Left lobe of liver (tissue), 2 donors: ENCODE measurements at regions not wholly inside any gene's neighbourhood (a gene's known extent, or its start where the extent isn't known, plus 50 kb on each side); places are given as distances from the start of the nearest gene placed in this dataset.

Source experiments
- ATAC-seq: fragments of 200-7000 bp; cut with Tn5 transposase; one replicate; pipeline ENCODE4 v1.9.1; 2020; ENCODE audit warnings: mild to moderate bottlenecking, moderate library complexity
- DNase-seq: peaks from one replicate; pipeline ENCODE4 v3.0.0-alpha.2; 2020; ENCODE audit warnings: low spot score
- donor health status: DM: no; HTN: no; CAD: no; lungs with moderate emphysema.
- donor health status: DM: no; HTN: yes; CAD: no.

DNA sequence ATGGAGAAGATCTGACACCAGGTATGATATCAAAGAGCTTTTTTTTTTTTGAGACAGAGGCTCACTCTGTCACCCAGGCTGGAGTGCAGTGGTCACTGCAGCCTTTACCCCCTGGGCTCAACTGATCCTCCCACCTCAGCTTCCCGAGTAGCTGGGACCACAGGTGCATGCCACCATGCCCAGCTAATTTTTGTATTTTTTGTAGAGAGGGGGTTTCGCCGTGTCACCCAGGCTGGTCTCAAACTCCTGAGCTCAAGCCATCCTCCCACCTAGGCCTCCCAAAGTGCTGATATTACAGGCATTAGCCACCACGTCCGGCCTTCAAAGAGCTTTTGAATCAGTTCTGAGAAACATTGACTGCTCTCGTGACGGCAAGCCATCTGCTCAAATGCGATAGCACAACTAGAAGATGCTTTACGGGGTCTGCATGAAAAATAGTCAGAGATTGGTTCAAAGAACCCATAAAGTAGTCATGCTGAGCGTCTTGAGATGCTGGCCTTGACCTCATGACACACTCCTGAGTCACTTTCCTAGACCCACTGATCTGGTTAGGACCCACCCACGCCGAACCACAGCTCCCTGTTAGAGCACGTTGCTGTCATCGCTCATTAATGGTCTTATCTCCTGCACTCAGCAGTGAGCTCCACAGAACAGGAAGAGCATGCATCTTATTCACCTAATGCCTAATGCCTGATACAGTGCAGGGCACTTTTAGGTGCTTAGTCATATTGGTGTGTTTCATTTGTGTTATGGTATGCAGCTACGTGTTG is 57.0 kb upstream of the NR2F2 start:
- ATAC-seq: no peak

GRCh38 chr15:96274087-96274440 is 56.4 kb upstream of the NR2F2 start:
- no peak for ATAC-seq
- no peak for DNase-seq

More for the DNA sequence above, 57.0 kb upstream of the NR2F2 start:
- DNase-seq: no peak

DNA sequence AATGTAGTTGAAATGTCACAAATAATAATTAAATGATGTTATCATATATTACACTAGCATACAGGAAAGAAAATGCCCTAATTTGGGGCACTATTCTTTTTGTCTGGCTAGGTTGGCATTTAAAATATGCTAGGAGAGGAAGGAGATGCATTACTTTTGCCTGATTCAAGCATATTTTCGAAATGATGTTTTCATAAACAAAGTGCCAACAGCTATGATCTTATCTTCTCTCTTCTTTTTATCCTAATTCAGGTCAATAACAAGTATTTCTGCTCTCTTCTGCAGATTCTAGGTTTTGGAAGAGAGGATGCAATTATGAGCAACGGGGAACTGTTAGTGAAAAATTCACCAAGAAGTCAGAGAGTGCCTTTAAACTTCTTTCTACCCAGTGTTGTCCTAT is 55.8 kb upstream of the NR2F2 start:
- no peak for ATAC-seq
- no peak for DNase-seq

DNA sequence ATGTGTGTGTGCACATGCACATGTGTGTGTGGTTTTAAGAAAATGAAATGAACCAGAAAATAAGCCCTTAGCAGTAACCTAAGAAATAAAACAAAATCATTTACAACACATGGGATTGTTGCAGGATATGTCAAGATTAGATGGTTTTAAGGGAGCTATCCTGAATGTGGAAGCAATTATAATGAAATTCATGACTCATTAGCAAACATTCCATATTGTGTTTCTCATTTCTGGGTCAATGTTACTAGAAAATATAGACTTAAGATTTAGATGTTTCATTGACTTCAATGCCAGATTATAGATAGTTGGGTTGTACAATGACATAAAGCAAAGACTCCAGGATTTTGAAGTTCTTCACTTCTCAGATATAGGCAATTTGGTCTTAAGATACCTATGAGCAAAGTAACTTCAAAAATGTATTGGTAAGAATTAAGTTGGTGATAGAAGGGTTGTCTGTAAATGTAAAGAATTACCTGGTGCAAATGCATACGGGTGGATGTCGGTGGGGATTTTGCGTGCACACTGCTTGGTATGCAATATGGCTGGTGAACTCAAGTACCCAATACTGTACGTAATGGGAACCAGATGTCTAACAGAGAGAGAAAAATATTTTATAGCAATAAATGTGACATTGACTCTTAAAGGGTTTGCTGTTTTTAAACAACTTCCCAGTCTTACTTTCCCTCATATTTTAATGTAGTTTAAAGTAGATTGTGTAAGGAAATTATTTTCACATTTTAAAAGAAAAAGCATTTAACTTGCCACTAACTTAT is 53.9 kb upstream of the NR2F2 start:
- ATAC-seq: no peak
- no peak for DNase-seq
